NCI-H460 (cell line): ENCODE measurements at regions not wholly inside any gene's neighbourhood (a gene's known extent, or its start where the extent isn't known, plus 50 kb on each side); places are given as distances from the start of the nearest gene placed in this dataset.
"Not testable (repeated sequence)": the region's sequence is repeated elsewhere in the genome, so short reads cannot be mapped to it uniquely, and the experiment has no call there.

ENCODE experiments used
- DNase-seq: peaks from one replicate; pipeline ENCODE4 v3.0.0-alpha.2; 2016; ENCODE audit warnings: low read depth; ENCODE audit errors: extremely low read depth

- no peak for DNase-seq
Measured at GRCh38 chr16:17992416-17992815, 344.1 kb downstream of the NPIPA8 start.

- no peak for DNase-seq
Measured at GRCh38 chr16:17989255-17989654, 347.3 kb downstream of the NPIPA8 start.

- no peak for DNase-seq
Measured at GRCh38 chr16:17988839-17989238, 347.7 kb downstream of the NPIPA8 start.

- no peak for DNase-seq
Measured at GRCh38 chr16:17986991-17987390, 349.5 kb downstream of the NPIPA8 start.

GRCh38 chr16:17984810-17985209, 351.7 kb downstream of the NPIPA8 start:
- DNase-seq, result no peak

GRCh38 chr16:17983847-17984639, 352.5 kb downstream of the NPIPA8 start:
- DNase-seq, result no peak

GRCh38 chr16:17983114-17983513, 353.4 kb downstream of the NPIPA8 start:
- no peak for DNase-seq

- DNase-seq, result no peak
Measured at GRCh38 chr16:17977260-17977659, 359.3 kb downstream of the NPIPA8 start.

GRCh38 chr16:17972460-17972943, 364.0 kb downstream of the NPIPA8 start:
- DNase-seq, result no peak

GRCh38 chr16:17970816-17971331, 365.7 kb downstream of the NPIPA8 start:
- no peak for DNase-seq

- DNase-seq, result no peak
Measured at GRCh38 chr16:17970157-17970765, 366.3 kb downstream of the NPIPA8 start.

- DNase-seq, result no peak
Measured at GRCh38 chr16:17965133-17965900, 371.2 kb downstream of the NPIPA8 start.

GRCh38 chr16:17964196-17964595, 372.3 kb downstream of the NPIPA8 start:
- no peak for DNase-seq

- no peak for DNase-seq
Measured at GRCh38 chr16:17963185-17963836, 373.2 kb downstream of the NPIPA8 start.

- DNase-seq, result no peak
Measured at GRCh38 chr16:17962726-17963125, 373.8 kb downstream of the NPIPA8 start.

- not testable (repeated sequence) for DNase-seq
Measured at GRCh38 chr16:17961822-17962221, 374.7 kb downstream of the NPIPA8 start.

- no peak for DNase-seq
Measured at GRCh38 chr16:17951378-17951777, 385.2 kb downstream of the NPIPA8 start.

- no peak for DNase-seq
Measured at GRCh38 chr16:17949982-17950250, 386.6 kb downstream of the NPIPA8 start.

GRCh38 chr16:17949141-17949981, 387.2 kb downstream of the NPIPA8 start:
- no peak for DNase-seq

GRCh38 chr16:17947637-17948036, 388.9 kb downstream of the NPIPA8 start:
- no peak for DNase-seq
